ENCODE measurements at regions not wholly inside any gene's neighbourhood (a gene's known extent, or its start where the extent isn't known, plus 50 kb on each side); places are given as distances from the start of the nearest gene placed in this dataset.

DNA sequence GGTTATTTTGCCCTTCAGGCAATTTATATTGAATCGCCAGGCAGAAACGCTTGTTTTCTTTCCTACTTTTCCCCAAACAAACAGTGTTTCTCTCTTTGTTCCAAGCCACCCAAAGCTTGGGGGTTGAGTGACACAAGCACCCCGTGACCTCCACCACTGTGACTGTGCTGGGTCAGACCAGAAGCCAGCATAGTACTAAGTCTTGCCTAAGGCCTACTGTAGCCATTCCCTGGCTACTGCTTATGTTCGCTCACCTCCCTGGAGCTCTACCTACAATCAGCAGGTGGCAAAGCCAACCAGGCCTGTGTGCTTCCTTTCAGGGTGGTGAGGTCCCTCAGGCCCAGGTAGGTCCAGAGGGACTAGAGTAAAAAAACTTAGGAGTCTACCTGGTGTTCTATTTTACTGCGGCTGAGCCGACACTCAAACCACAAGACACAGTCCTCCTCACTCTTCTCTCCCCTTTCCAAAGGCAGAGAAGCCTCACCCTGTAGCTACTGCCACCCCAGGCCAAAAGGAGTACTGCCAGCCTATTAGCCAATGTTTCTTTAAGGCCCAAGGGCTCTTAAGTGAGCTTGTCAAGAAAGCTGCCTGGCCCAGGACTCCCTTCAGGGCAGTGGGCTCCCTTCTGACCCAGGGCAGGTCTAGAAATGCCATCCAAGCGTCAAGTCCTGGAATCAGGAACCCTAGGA lies 411.8 kb upstream of the MIS18BP1 start:
- WGBS, 2 donors = 82 to 88% methylated on average over 7 of the region's 7 CpGs
- no peak overlapping the region for H3K27ac ChIP-seq
- TF ChIP-seq POLR2A (IDR thresholded peaks at IDR 0.05) = no peak
- no peaks in the 10 kb centered on the region for H3K36me3 ChIP-seq
- no peak for DNase-seq
- no peaks in the 10 kb centered on the region for H3K9me3 ChIP-seq
- intact Hi-C loops (cut with DNase I) = no loop called here
- no peak overlapping the region for H3K4me3 ChIP-seq (replicated peaks in 1 of 3)
- H3K27me3 ChIP-seq = no peaks in the 10 kb centered on the region
- H3K4me1 ChIP-seq = no peaks in the 10 kb centered on the region

- H3K27me3 ChIP-seq = no peaks in the 10 kb centered on the region
- intact Hi-C loops (cut with DNase I) = no loop called here
These were observed 405.9 kb upstream of the MIS18BP1 start for GRCh38 chr14:45658917-45659299.

GRCh38 chr14:45658226-45658916 lies 405.4 kb upstream of the MIS18BP1 start:
- no peak for DNase-seq
- WGBS, 2 donors = 88 to 92% methylated on average over 3 of the region's 3 CpGs
- Histone ChIP-seq H3K9me3 (no peaks in the 10 kb centered on the region), H3K4me1 (no peaks in the 10 kb centered on the region), H3K27me3 (no peaks in the 10 kb centered on the region), H3K36me3 (no peaks in the 10 kb centered on the region), H3K27ac (no peak overlapping the region), H3K4me3 (replicated peaks in 1 of 3) (no peak overlapping the region)
- intact Hi-C loops (cut with DNase I) = no loop called here
- no peak for TF ChIP-seq POLR2A (IDR thresholded peaks at IDR 0.05)
- TF ChIP-seq CTCF (IDR thresholded peaks at IDR 0.05) = no peak

More at GRCh38 chr14:45658917-45659299, 405.9 kb upstream of the MIS18BP1 start:
- DNase-seq = no peak
- Histone ChIP-seq H3K4me1 (no peaks in the 10 kb centered on the region), H3K36me3 (no peaks in the 10 kb centered on the region), H3K9me3 (no peaks in the 10 kb centered on the region), H3K27ac (no peak overlapping the region), H3K4me3 (replicated peaks in 1 of 3) (no peak overlapping the region)
- WGBS, 2 donors = 61% methylated on average over 4 of the region's 4 CpGs
- TF ChIP-seq POLR2A (IDR thresholded peaks at IDR 0.05) = no peak
- no peak for TF ChIP-seq CTCF (IDR thresholded peaks at IDR 0.05)

DNA sequence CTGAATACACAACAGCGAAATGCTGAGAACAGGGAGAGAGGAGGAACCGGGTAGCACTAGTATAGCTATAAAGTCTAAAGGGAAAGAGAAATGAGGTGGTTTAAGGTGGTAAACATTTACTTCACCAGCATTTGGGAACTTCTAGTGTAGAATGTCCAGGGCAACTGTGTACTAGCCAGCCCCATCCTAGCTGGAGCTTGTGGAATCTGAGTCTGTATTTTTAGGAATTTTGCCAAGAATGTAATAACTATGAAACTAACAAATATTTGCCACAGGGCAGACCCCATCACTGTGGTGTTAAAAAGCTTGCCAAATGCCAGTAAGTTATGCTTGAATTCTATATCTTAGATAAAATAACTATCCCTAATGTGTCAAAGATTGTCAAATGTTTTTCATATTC lies 398.9 kb upstream of the MIS18BP1 start:
- DNase-seq = no peak
- intact Hi-C loops (cut with DNase I) = no loop called here
- no peaks in the 10 kb centered on the region for H3K27me3 ChIP-seq
- H3K36me3 ChIP-seq = no peaks in the 10 kb centered on the region
- H3K4me3 ChIP-seq (replicated peaks in 1 of 3) = no peak overlapping the region
- H3K27ac ChIP-seq = no peak overlapping the region
- no peaks in the 10 kb centered on the region for H3K4me1 ChIP-seq
- WGBS, 2 donors = 69 to 77% methylated on average over 2 of the region's 2 CpGs
- H3K9me3 ChIP-seq = no peaks in the 10 kb centered on the region
- TF ChIP-seq POLR2A (IDR thresholded peaks at IDR 0.05) (no peak), CTCF (IDR thresholded peaks at IDR 0.05) (no peak)

DNA sequence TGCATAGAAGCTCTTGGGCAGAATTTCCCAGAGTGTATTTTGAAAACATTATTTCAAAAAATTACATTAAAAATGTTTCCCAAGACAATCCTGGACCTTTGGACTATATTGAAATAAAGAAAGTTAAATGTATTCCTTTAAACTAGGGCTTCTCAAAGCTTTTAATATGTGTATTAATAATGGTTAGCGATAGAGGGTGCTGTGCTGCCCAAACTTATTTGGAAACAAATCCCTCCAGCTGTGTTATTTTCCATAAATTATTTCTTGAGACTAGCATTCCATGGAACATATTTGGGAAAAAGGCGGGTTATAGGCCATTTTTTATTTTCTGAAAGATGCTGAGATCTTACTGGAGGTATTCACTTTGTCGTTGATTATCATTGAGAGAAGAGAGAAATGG lies 397.8 kb upstream of the MIS18BP1 start:
- 86 to 87% methylated on average over 3 of the region's 3 CpGs for WGBS, 2 donors
- no peaks in the 10 kb centered on the region for H3K27me3 ChIP-seq
- H3K4me1 ChIP-seq = no peaks in the 10 kb centered on the region
- intact Hi-C loops (cut with DNase I) = no loop called here
- no peaks in the 10 kb centered on the region for H3K36me3 ChIP-seq
- H3K4me3 ChIP-seq (replicated peaks in 1 of 3) = no peak overlapping the region
- no peak for DNase-seq
- no peak overlapping the region for H3K27ac ChIP-seq
- no peaks in the 10 kb centered on the region for H3K9me3 ChIP-seq
- no peak for TF ChIP-seq CTCF (IDR thresholded peaks at IDR 0.05)
- TF ChIP-seq POLR2A (IDR thresholded peaks at IDR 0.05) = no peak

Measured in thyroid gland (tissue), 4 donors.